Lower leg skin (tissue), 4 donors: ENCODE measurements at regions not wholly inside any gene's neighbourhood (a gene's known extent, or its start where the extent isn't known, plus 50 kb on each side); places are given as distances from the start of the nearest gene placed in this dataset.

Experiments used
- DNase-seq, 2 donors: peaks; one replicate each; pipeline ENCODE4 v3.0.0-alpha.2; 2019; ENCODE audit warnings: low spot score in 2 of 2
- H3K4me3 ChIP-seq: fragments of 200-600 bp; sonication (generic); 2 replicates; pipeline ENCODE4 v1.5.1; 2017; ENCODE audit warnings: mild to moderate bottlenecking, low read depth; ENCODE audit not compliant: poor library complexity, severe bottlenecking
- POLR2A ChIP-seq, 2 donors: fragments of 450-650 bp; IDR thresholded peaks; one replicate each; pipeline ENCODE4 v1.6.1; 2016 to 2017; ENCODE audit warnings: antibody characterized with exemption in 2 of 2, mild to moderate bottlenecking in 1 of 2, moderate library complexity in 1 of 2
- WGBS, 2 donors: methylation state at CpG; one replicate each; pipeline ENCODE4 v1.1.5; 2018; 5-methylcytosine and 5-hydroxymethylcytosine counted together
- intact Hi-C: fragments of 100-400 bp; cut with DNase I; formaldehyde crosslinking; loops from one replicate; pipeline ENCODE4 v1.15.0; 2023; ENCODE audit warnings: low total_unique reads
- TF ChIP-seq, protein P1 (sequence below), 3 donors: fragments of 450-650 bp; IDR thresholded peaks; one replicate each; pipeline ENCODE4 v1.5.1; 2016; ENCODE audit warnings: antibody characterized with exemption in 3 of 3, mild to moderate bottlenecking in 3 of 3, moderate library complexity in 2 of 3

- 61 to 78% methylated on average over 1 of the region's 1 CpG for WGBS, 2 donors
- intact Hi-C loops: no loop called here
- no peak overlapping the region for H3K4me3 ChIP-seq
- DNase-seq: no peak
- TF ChIP-seq, protein P1, sequence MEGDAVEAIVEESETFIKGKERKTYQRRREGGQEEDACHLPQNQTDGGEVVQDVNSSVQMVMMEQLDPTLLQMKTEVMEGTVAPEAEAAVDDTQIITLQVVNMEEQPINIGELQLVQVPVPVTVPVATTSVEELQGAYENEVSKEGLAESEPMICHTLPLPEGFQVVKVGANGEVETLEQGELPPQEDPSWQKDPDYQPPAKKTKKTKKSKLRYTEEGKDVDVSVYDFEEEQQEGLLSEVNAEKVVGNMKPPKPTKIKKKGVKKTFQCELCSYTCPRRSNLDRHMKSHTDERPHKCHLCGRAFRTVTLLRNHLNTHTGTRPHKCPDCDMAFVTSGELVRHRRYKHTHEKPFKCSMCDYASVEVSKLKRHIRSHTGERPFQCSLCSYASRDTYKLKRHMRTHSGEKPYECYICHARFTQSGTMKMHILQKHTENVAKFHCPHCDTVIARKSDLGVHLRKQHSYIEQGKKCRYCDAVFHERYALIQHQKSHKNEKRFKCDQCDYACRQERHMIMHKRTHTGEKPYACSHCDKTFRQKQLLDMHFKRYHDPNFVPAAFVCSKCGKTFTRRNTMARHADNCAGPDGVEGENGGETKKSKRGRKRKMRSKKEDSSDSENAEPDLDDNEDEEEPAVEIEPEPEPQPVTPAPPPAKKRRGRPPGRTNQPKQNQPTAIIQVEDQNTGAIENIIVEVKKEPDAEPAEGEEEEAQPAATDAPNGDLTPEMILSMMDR (IDR thresholded peaks at IDR 0.05): no peak
- TF ChIP-seq POLR2A (IDR thresholded peaks at IDR 0.05): no peak
Measured at GRCh38 chr6:145075425-145075824, 659.9 kb downstream of the EPM2A start.

DNA sequence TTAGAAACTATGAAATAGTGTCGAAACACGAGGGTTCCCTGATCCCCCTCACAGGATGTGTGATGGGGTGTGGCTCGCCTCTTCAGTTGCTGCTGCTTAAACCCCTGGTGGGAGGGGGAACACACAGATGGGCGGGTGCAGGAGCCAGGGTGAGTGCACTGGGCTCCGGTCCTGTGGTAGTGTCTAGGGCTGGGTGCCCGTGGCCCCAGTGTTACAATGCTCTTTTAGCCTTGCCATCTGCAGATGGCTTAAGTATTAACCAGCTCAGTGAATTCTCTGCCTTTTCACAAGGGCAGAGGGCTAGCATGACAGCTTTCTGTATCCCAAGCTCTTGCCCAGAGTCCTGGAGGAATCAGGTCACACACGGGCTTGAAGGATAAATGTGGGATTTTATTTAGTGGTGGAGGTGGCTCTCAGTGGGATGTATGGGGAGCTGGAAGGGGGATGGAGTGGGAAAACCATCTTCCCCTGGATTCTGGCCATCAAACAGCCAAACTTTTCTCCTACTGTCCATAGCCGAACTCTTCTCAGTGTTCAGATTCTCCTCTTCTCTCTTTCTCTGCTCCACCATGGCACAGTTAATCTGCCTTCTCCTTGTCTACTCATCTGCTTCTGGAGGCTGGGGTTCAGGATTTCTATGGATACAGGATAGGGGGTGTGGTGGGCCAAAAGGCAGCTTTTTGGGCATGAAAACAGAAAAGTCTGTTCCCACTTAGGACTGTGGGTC is 659.0 kb downstream of the EPM2A start:
- no peak overlapping the region for H3K4me3 ChIP-seq
- TF ChIP-seq, protein P1 (IDR thresholded peaks at IDR 0.05): no peak
- no peak for TF ChIP-seq POLR2A (IDR thresholded peaks at IDR 0.05)
- 79 to 84% methylated on average over 8 of the region's 8 CpGs for WGBS, 2 donors
- DNase-seq: no peak
- intact Hi-C loops: no loop called here

GRCh38 chr6:145077382-145077781 is 657.9 kb downstream of the EPM2A start:
- intact Hi-C loops: no loop called here
- no peak overlapping the region for H3K4me3 ChIP-seq
- TF ChIP-seq, protein P1 (IDR thresholded peaks at IDR 0.05): no peak
- TF ChIP-seq POLR2A (IDR thresholded peaks at IDR 0.05): no peak
- 87 to 88% methylated on average over 1 of the region's 1 CpG for WGBS, 2 donors
- no peak for DNase-seq

- WGBS, 2 donors: 60 to 69% methylated on average over 2 of the region's 2 CpGs
- no peak for TF ChIP-seq POLR2A (IDR thresholded peaks at IDR 0.05)
- TF ChIP-seq, protein P1 (IDR thresholded peaks at IDR 0.05): no peak
- intact Hi-C loops: no loop called here
- H3K4me3 ChIP-seq: no peak overlapping the region
- DNase-seq: no peak
Measured at GRCh38 chr6:145080651-145081050, 654.7 kb downstream of the EPM2A start.

GRCh38 chr6:145081677-145082076 is 653.6 kb downstream of the EPM2A start:
- H3K4me3 ChIP-seq: no peak overlapping the region
- no peak for TF ChIP-seq POLR2A (IDR thresholded peaks at IDR 0.05)
- TF ChIP-seq, protein P1 (IDR thresholded peaks at IDR 0.05): no peak
- 88 to 95% methylated on average over 2 of the region's 2 CpGs for WGBS, 2 donors
- intact Hi-C loops: no loop called here
- DNase-seq: no peak

GRCh38 chr6:145082359-145082758 is 653.0 kb downstream of the EPM2A start:
- intact Hi-C loops: no loop called here
- H3K4me3 ChIP-seq: no peak overlapping the region
- TF ChIP-seq POLR2A (IDR thresholded peaks at IDR 0.05): no peak
- TF ChIP-seq, protein P1 (IDR thresholded peaks at IDR 0.05): no peak
- no peak for DNase-seq
- WGBS, 2 donors: 87 to 90% methylated on average over 4 of the region's 4 CpGs
